ENCODE measurements at regions not wholly inside any gene's neighbourhood (a gene's known extent, or its start where the extent isn't known, plus 50 kb on each side); places are given as distances from the start of the nearest gene placed in this dataset.

DNA sequence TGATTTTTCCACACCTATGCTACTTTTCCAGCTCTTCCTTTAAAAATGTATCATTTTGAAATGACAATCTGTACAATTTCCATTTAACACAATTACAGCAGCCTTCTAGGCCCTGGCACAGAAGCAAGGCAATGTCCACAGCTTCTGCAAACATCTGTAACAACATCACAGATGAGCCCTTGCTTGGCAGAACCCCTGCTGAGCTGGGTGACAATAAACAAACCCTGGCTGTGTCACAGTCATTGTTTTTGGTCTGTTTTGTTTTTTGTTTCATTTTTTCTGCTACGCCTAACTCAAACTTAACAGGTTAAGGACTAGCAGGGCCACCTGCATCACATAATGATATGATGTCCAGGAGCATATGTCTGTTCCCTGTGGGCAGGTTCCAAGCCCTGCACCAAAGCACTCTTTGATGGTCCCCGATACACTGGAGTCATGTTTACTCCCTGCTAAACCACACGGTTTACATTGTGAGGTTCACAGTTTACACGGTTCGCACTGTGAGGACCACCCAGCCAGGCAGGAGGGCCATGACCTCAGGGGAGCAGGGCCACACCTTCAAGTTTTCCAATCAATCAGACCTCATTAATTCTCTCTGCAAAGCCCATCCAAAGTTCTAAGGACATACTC lies 186.8 kb upstream of the CHRNA7 start:
- Histone ChIP-seq H3K27me3 (no peaks in the 10 kb centered on the region), H3K36me3 (no peaks in the 10 kb centered on the region), H3K27ac (no peak overlapping the region), H3K4me3 (no peak overlapping the region), H3K4me1 (no peaks in the 10 kb centered on the region), H3K9me3 (no peaks in the 10 kb centered on the region)
- TF ChIP-seq POLR2AphosphoS5 (IDR thresholded peaks at IDR 0.05) (no peak), POLR2A (IDR thresholded peaks at IDR 0.05) (no peak), CTCF (IDR thresholded peaks at IDR 0.05) (no peak), EP300 (IDR thresholded peaks at IDR 0.05; ENCODE audit: low read depth) (no peak)
- in situ Hi-C loops (cut with MboI; ENCODE audit: low pct_ligation_motif_present in 1 of 4, low pct_unique_long_range_greater_than_20kb in 1 of 4, low sequenced_read_pairs in 3 of 4) (no loop called here), intact Hi-C loops (cut with DNase I; ENCODE audit: low total_unique reads) (no loop called here)
- WGBS, 2 donors (ENCODE audit: low coverage in 1 of 2), result 50% methylated on average over 5 of the region's 5 CpGs; no CpG with 5 or more reads in 1 of the 2 donors
- DNase-seq, result no peak

- no peak for TF ChIP-seq POLR2A (IDR thresholded peaks at IDR 0.05)
- no peak for TF ChIP-seq CTCF (IDR thresholded peaks at IDR 0.05)
- no peak for TF ChIP-seq EP300 (IDR thresholded peaks at IDR 0.05; ENCODE audit: low read depth)
- WGBS, 2 donors (ENCODE audit: low coverage in 1 of 2), result 88% methylated on average over 5 of the region's 5 CpGs; no CpG with 5 or more reads in 1 of the 2 donors
- no peaks in the 10 kb centered on the region for H3K36me3 ChIP-seq
- H3K27me3 ChIP-seq, result no peaks in the 10 kb centered on the region
- intact Hi-C loops (cut with DNase I; ENCODE audit: low total_unique reads) (no loop called here), in situ Hi-C loops (cut with MboI; ENCODE audit: low pct_ligation_motif_present in 1 of 4, low pct_unique_long_range_greater_than_20kb in 1 of 4, low sequenced_read_pairs in 3 of 4) (no loop called here)
- H3K9me3 ChIP-seq, result no peaks in the 10 kb centered on the region
- no peak for DNase-seq
- H3K27ac ChIP-seq, result no peak overlapping the region
- H3K4me1 ChIP-seq, result no peaks in the 10 kb centered on the region
- H3K4me3 ChIP-seq, result no peak overlapping the region
These were observed 184.5 kb upstream of the CHRNA7 start for GRCh38 chr15:31845791-31846190.

GRCh38 chr15:31847961-31848360 lies 182.4 kb upstream of the CHRNA7 start:
- TF ChIP-seq EP300 (IDR thresholded peaks at IDR 0.05; ENCODE audit: low read depth) (no peak), POLR2AphosphoS5 (IDR thresholded peaks at IDR 0.05) (no peak), CTCF (IDR thresholded peaks at IDR 0.05) (no peak)
- in situ Hi-C loops (cut with MboI; ENCODE audit: low pct_ligation_motif_present in 1 of 4, low pct_unique_long_range_greater_than_20kb in 1 of 4, low sequenced_read_pairs in 3 of 4) (no loop called here), intact Hi-C loops (cut with DNase I; ENCODE audit: low total_unique reads) (no loop called here)
- no peaks in the 10 kb centered on the region for H3K9me3 ChIP-seq
- H3K27ac ChIP-seq, result no peak overlapping the region
- no peak overlapping the region for H3K4me3 ChIP-seq
- no peak for DNase-seq
- no peaks in the 10 kb centered on the region for H3K27me3 ChIP-seq
- H3K4me1 ChIP-seq, result no peaks in the 10 kb centered on the region
- H3K36me3 ChIP-seq, result no peaks in the 10 kb centered on the region
- 82 to 100% methylated on average over 1 to 5 of the region's 5 CpGs for WGBS, 2 donors (ENCODE audit: low coverage in 1 of 2)

- H3K4me3 ChIP-seq, result no peak overlapping the region
- TF ChIP-seq POLR2A (IDR thresholded peaks at IDR 0.05), result no peak
- TF ChIP-seq CTCF (IDR thresholded peaks at IDR 0.05), result no peak
- TF ChIP-seq EP300 (IDR thresholded peaks at IDR 0.05; ENCODE audit: low read depth), result no peak
These were observed 181.7 kb upstream of the CHRNA7 start for GRCh38 chr15:31848621-31849020.

More at GRCh38 chr15:31848621-31849020, 181.7 kb upstream of the CHRNA7 start:
- intact Hi-C loops (cut with DNase I; ENCODE audit: low total_unique reads) (no loop called here), in situ Hi-C loops (cut with MboI; ENCODE audit: low pct_ligation_motif_present in 1 of 4, low pct_unique_long_range_greater_than_20kb in 1 of 4, low sequenced_read_pairs in 3 of 4) (no loop called here)
- no peak for DNase-seq
- H3K27me3 ChIP-seq, result no peaks in the 10 kb centered on the region
- 73 to 86% methylated on average over 1 of the region's 1 CpG for WGBS, 2 donors (ENCODE audit: low coverage in 1 of 2)
- no peaks in the 10 kb centered on the region for H3K36me3 ChIP-seq
- H3K9me3 ChIP-seq, result no peaks in the 10 kb centered on the region
- H3K4me1 ChIP-seq, result no peaks in the 10 kb centered on the region
- H3K27ac ChIP-seq, result no peak overlapping the region

Measured in transverse colon (tissue), 4 donors.